ENCODE measurements at regions not wholly inside any gene's neighbourhood (a gene's known extent, or its start where the extent isn't known, plus 50 kb on each side); places are given as distances from the start of the nearest gene placed in this dataset.

DNA sequence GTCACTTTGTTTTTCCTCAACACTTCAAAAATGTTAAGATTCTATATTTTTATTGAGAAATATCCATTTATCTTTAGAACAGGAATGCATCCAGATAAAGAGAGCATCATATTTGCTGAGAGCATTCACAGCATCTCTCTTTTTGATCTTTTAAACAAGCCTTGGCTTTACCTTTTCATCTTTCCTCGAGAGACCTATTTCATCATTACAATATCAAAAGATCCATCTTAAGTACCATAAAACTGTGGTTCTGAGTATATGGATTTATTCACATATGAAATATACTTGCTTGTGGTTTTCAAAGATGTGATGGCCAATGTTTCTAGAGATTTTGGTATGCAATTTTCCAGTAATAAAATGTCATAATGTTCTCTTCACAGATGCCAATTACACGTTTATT is 1140.9 kb downstream of the GATA3 start:
- no peak for DNase-seq (ENCODE audit: low read depth in 2 of 2)

DNA sequence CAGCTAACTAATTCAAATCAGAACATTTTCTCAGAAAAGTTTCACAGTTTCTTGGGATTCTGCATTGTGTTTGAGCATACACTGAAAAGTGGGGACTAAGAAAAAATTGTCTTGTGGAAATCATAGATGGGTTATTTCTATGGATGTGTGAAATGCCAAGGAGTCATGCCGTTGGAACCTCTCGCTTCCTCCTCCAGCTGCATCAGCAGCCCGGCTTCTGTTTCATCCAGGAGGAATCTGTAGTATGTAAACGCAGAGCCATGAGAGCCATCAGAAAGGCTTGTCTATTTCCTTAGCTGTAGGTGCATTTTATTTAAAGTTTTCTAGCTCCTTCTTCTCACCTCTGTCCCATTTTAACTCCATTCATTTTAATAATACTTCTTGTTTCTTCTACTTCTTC is 1144.1 kb downstream of the GATA3 start:
- DNase-seq (ENCODE audit: low read depth in 2 of 2) = no peak

- DNase-seq (ENCODE audit: low read depth in 2 of 2) = no peak
These were observed 1151.1 kb downstream of the GATA3 start for GRCh38 chr10:9205558-9205957.

GRCh38 chr10:9209105-9209798 is 1154.8 kb downstream of the GATA3 start:
- peak; percentile 72 to 81 for DNase-seq (ENCODE audit: low read depth in 2 of 2)

GRCh38 chr10:9211228-9211627 is 1156.7 kb downstream of the GATA3 start:
- no peak for DNase-seq (ENCODE audit: low read depth in 2 of 2)

DNA sequence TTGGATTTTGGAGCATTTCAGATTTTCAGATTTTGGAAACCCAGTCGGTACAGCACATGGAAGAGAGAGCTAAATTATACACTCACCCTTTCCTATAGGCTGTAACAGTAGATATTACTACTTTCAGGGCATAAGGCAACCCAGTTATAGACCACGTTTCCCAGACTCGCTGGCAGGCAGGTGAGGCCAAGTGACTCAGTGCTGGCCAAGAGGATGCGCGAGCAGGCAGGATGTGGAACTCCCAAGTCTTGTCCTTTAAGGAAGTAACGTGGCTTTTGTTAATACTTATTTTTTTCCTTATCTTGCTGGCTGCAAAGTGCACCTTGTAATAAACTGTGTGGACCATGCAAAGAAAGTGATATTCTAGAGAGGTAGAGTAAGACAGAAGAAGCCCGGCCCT is 1160.1 kb downstream of the GATA3 start:
- DNase-seq (ENCODE audit: low read depth in 2 of 2) = no peak

- DNase-seq (ENCODE audit: low read depth in 2 of 2) = no peak
These were observed 1160.6 kb downstream of the GATA3 start for GRCh38 chr10:9215121-9215520.

- no peak for DNase-seq (ENCODE audit: low read depth in 2 of 2)
These were observed 1165.4 kb downstream of the GATA3 start for GRCh38 chr10:9219860-9220259.

DNA sequence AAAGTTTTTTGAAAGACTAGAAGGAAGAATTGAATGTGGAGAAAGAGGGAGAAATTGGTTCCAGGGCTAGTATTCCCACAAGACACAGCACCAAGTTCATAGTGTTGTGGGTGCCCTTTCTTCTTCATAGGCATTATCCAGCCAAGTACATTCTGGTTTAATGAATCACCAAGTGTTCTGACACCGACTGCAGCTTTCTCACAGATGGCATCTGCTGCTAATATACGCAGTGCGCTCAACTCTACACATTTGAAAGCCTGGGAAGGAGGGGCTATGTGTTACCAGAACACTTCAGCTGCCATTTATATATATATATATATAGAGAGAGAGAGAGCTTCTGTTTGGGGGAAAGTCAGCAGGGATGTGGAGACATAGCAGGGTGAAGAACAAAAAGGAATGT is 1168.4 kb downstream of the GATA3 start:
- no peak for DNase-seq (ENCODE audit: low read depth in 2 of 2)

- DNase-seq (ENCODE audit: low read depth in 2 of 2) = no peak
These were observed 1173.3 kb downstream of the GATA3 start for GRCh38 chr10:9227679-9228365.

DNA sequence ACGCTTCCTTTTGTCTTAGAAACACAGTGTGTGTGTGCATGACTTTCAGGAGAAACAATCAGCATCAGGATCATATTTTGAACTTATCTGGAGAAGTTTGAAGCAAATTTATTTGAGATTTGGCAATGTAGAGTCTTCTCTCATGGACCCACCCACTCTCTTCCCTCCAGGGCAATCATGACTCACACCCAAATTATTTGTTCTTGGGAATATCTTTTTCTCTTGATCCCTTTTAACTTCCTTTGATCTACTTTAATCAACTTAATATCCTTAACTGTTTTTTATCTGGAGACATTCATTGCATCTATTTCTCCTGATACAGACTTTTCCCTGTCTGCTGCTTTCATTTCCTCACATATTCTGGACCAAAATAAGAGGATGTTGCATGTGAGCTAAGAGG is 1174.3 kb downstream of the GATA3 start:
- no peak for DNase-seq (ENCODE audit: low read depth in 2 of 2)

DNA sequence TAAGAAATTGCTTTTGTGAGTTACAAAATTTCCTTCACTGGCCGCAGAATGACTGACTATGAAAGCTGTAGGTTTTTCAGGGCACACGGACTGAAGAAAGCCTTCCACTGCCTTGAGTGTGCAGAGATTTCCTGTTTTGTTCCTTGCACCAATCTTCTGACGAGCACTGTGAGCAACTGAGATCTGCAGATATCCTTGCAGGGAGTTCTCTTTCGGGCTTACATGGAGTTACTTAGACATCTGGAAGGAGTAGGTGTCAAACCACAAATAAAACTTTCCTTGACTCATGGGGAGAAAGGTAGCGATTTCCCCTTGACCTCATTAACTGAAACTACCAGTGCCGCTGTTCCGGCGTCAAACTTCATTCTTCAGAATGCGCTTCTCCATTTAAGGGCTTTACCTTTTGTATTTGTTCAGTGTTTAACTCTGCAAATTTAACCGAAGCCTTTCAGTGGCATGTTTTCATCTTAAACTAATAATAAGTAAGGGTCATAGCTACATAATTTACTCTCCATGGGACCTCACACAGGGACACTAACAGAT is 1175.3 kb downstream of the GATA3 start:
- DNase-seq (ENCODE audit: low read depth in 2 of 2) = no peak

- DNase-seq (ENCODE audit: low read depth in 2 of 2) = no peak
These were observed 1176.1 kb downstream of the GATA3 start for GRCh38 chr10:9230625-9231024.

DNA sequence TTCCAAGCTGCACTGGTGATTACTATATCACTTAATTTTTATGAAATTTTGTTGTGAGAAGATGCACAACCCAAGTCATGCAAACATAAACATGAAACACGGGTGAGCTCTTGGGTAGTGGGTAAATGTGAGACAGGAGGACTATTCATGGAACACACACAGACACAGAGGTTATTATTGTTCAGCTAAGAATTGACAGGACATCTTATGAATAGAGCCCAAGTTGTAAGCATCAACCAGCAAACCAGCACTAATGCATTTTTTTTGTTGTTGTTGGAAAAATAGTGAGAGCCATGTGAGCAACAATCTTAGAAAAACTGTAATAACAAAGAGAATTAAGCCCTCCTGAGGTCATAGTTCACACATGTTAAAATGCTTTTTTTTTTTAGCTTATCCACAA is 1179.7 kb downstream of the GATA3 start:
- no peak for DNase-seq (ENCODE audit: low read depth in 2 of 2)

DNA sequence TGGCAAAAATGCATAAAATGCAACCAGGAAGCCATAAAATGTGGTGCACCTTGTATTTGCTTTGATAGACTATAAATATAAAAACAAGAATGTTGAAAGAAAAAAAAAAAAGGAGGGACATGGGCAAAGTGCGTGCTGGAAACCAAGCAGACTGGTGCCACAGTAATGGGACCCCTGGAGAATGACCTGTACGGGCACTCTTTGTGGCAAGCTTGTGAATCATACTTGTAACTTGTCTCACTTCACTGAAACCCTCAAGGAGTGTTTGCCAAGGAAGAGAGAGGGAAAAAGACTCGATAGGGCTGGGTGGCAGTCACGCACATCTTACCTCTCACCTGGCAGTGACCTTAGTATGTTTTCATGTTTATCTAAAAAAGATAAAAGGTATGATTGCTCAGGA is 1183.6 kb downstream of the GATA3 start:
- no peak for DNase-seq (ENCODE audit: low read depth in 2 of 2)

GRCh38 chr10:9239298-9239697 is 1184.8 kb downstream of the GATA3 start:
- no peak for DNase-seq (ENCODE audit: low read depth in 2 of 2)

- no peak for DNase-seq (ENCODE audit: low read depth in 2 of 2)
These were observed 1189.5 kb downstream of the GATA3 start for GRCh38 chr10:9243941-9244411.

- no peak for DNase-seq (ENCODE audit: low read depth in 2 of 2)
These were observed 1190.4 kb downstream of the GATA3 start for GRCh38 chr10:9244864-9245263.

DNA sequence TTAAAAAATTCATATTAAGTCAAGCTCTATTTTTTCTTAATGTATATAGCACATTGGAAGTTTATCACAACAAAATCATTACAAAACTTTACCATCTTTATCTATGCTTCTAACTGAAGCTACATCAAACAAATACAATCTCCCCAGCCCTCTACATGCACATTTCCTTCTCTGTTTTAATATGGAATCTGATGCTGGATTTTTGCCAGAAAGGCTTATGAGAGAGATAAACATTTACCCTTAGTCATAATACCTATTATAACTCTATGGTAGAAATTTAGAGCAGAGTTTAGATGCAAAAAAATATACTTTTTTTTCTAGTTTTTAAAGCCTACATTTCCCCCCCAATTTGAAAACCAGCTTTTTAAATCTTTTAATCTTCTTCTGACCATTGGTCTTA is 1198.6 kb downstream of the GATA3 start:
- DNase-seq (ENCODE audit: low read depth in 2 of 2) = no peak

DNA sequence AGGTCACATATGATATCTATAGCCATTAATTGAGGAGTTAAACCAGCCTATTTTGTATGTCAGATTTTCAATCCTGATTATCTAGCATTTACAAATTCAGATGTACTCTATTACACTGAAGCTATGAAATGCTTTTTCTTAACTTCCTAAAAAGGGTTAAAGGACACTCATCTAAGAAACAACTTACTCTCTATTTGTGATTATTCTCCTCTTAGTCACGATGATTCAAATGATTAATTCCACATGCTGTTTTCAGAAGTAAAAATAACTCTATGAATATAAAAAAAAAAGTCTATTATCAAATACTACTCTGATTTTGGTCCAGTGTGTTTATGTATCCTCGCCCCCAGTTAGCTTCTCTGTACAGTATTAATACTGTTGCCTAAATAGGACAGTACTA is 1199.9 kb downstream of the GATA3 start:
- DNase-seq (ENCODE audit: low read depth in 2 of 2) = no peak

DNA sequence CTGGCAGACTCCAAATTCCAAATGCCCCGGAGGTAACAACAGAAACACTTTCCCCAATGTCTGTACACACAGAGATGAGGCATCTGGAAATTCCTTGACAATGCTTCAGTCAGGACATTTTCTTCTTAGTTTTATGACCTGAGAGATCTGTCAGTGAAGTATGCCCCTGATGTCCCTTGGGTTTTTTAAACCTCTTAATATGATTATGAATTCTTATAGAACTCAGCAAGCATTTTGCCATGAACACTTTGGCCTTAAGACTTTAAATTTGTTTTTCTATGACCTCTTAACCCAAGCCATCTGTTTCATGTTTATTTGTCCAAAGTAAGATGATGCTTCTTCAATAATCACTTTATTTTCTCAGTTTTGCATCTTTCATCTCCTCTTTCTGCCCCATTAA is 1206.2 kb downstream of the GATA3 start:
- DNase-seq (ENCODE audit: low read depth in 2 of 2) = no peak

DNA sequence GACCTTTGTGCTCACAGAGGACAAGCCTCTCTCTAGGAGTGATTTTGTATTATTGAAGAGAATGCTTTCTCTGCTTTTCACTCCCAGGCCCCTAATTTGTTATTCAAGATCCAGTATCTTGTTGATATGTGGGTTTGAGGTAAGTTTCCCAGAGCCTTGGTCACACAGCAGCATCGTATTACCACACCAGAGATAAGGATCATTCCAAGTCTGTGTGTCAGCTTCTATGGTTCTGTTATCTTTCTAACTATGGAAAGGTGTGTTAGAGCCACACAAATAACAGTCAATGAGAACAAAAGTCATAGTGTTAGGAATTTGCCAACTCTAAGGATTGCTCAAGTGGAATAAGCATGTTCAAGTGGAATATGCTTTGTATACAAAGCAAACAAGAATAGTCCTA is 1208.3 kb downstream of the GATA3 start:
- DNase-seq (ENCODE audit: low read depth in 2 of 2) = no peak

- no peak for DNase-seq (ENCODE audit: low read depth in 2 of 2)
These were observed 1213.7 kb downstream of the GATA3 start for GRCh38 chr10:9268176-9268575.

Measured in activated CD4-positive, alpha-beta T cell treated with anti-CD3 and anti-CD28 coated beads for 24 hours (primary cell).